ENCODE measurements at regions not wholly inside any gene's neighbourhood (a gene's known extent, or its start where the extent isn't known, plus 50 kb on each side); places are given as distances from the start of the nearest gene placed in this dataset.

GRCh38 chr6:49269190-49269589, 193.9 kb downstream of the MMUT start:
- no peak overlapping the region for H3K4me3 Mint-ChIP-seq
- 88% methylated on average over 1 of the region's 2 CpGs for WGBS (ENCODE audit: insufficient coverage)
- peaks cover 7% of the 10 kb centered on the region for H3K9me3 ChIP-seq (ENCODE audit: control insufficient read depth, insufficient read depth, low read length)
- TF ChIP-seq CTCF (IDR thresholded peaks at IDR 0.05), result no peak
- DNase-seq (no peak), ATAC-seq (no peak)
- no peaks in the 10 kb centered on the region for H3K4me1 Mint-ChIP-seq
- no peaks in the 10 kb centered on the region for H3K27me3 ChIP-seq (ENCODE audit: control insufficient read depth, insufficient read depth, low read length)
- intact Hi-C loops (cut with micrococcal nuclease), result no loop called here
- H3K27ac ChIP-seq (ENCODE audit: low read length), result no peak overlapping the region
- H3K27me3 Mint-ChIP-seq (ENCODE audit: low read depth in 2 of 2), result no peaks in the 10 kb centered on the region
- no peaks in the 10 kb centered on the region for H3K4me1 ChIP-seq (ENCODE audit: control insufficient read depth, insufficient read depth, low read length)
- H3K36me3 Mint-ChIP-seq, result no peaks in the 10 kb centered on the region
- no peak overlapping the region for H3K27ac Mint-ChIP-seq
- H3K9me3 Mint-ChIP-seq, result peaks cover 3 to 18% of the 10 kb centered on the region in 2 donors
- H3K36me3 ChIP-seq (ENCODE audit: control insufficient read depth, insufficient read depth, low read length), result no peaks in the 10 kb centered on the region
- no peak overlapping the region for H3K4me3 ChIP-seq (ENCODE audit: low read length)

GRCh38 chr6:49264909-49265308, 198.1 kb downstream of the MMUT start:
- no peak overlapping the region for H3K27ac Mint-ChIP-seq
- no peak overlapping the region for H3K4me3 ChIP-seq (ENCODE audit: low read length)
- peaks cover under 1 to 11% of the 10 kb centered on the region in 2 donors for H3K9me3 Mint-ChIP-seq
- DNase-seq, result no peak
- H3K4me1 Mint-ChIP-seq, result no peaks in the 10 kb centered on the region
- no peaks in the 10 kb centered on the region for H3K36me3 Mint-ChIP-seq
- intact Hi-C loops (cut with micrococcal nuclease), result no loop called here
- no peak for TF ChIP-seq CTCF (IDR thresholded peaks at IDR 0.05)
- no peak for ATAC-seq
- H3K4me1 ChIP-seq (ENCODE audit: control insufficient read depth, insufficient read depth, low read length), result no peaks in the 10 kb centered on the region
- no peak overlapping the region for H3K4me3 Mint-ChIP-seq
- H3K27me3 Mint-ChIP-seq (ENCODE audit: low read depth in 2 of 2), result no peaks in the 10 kb centered on the region
- no peak overlapping the region for H3K27ac ChIP-seq (ENCODE audit: low read length)
- H3K36me3 ChIP-seq (ENCODE audit: control insufficient read depth, insufficient read depth, low read length), result no peaks in the 10 kb centered on the region
- 90% methylated on average over 8 of the region's 8 CpGs for WGBS (ENCODE audit: insufficient coverage)
- peaks cover 7% of the 10 kb centered on the region for H3K9me3 ChIP-seq (ENCODE audit: control insufficient read depth, insufficient read depth, low read length)
- no peaks in the 10 kb centered on the region for H3K27me3 ChIP-seq (ENCODE audit: control insufficient read depth, insufficient read depth, low read length)

GRCh38 chr6:49264496-49264895, 198.6 kb downstream of the MMUT start:
- Mint-ChIP-seq H3K36me3 (no peaks in the 10 kb centered on the region), H3K4me1 (no peaks in the 10 kb centered on the region), H3K9me3 (peaks cover 2 to 11% of the 10 kb centered on the region in 2 donors), H3K4me3 (no peak overlapping the region), H3K27ac (no peak overlapping the region), H3K27me3 (ENCODE audit: low read depth in 2 of 2) (no peaks in the 10 kb centered on the region)
- TF ChIP-seq CTCF (IDR thresholded peaks at IDR 0.05), result no peak
- Histone ChIP-seq H3K27ac (ENCODE audit: low read length) (no peak overlapping the region), H3K4me1 (ENCODE audit: control insufficient read depth, insufficient read depth, low read length) (no peaks in the 10 kb centered on the region), H3K9me3 (ENCODE audit: control insufficient read depth, insufficient read depth, low read length) (peaks cover 7% of the 10 kb centered on the region), H3K27me3 (ENCODE audit: control insufficient read depth, insufficient read depth, low read length) (no peaks in the 10 kb centered on the region), H3K36me3 (ENCODE audit: control insufficient read depth, insufficient read depth, low read length) (no peaks in the 10 kb centered on the region), H3K4me3 (ENCODE audit: low read length) (no peak overlapping the region)
- 75% methylated on average over 6 of the region's 7 CpGs for WGBS (ENCODE audit: insufficient coverage)
- ATAC-seq, result no peak
- intact Hi-C loops (cut with micrococcal nuclease), result no loop called here
- no peak for DNase-seq

- no peak for TF ChIP-seq CTCF (IDR thresholded peaks at IDR 0.05)
- no peaks in the 10 kb centered on the region for H3K27me3 Mint-ChIP-seq (ENCODE audit: low read depth in 2 of 2)
- no peaks in the 10 kb centered on the region for H3K4me1 Mint-ChIP-seq
- intact Hi-C loops (cut with micrococcal nuclease), result no loop called here
- Histone ChIP-seq H3K27ac (ENCODE audit: low read length) (no peak overlapping the region), H3K9me3 (ENCODE audit: control insufficient read depth, insufficient read depth, low read length) (no peaks in the 10 kb centered on the region), H3K36me3 (ENCODE audit: control insufficient read depth, insufficient read depth, low read length) (no peaks in the 10 kb centered on the region), H3K4me3 (ENCODE audit: low read length) (no peak overlapping the region), H3K4me1 (ENCODE audit: control insufficient read depth, insufficient read depth, low read length) (no peaks in the 10 kb centered on the region), H3K27me3 (ENCODE audit: control insufficient read depth, insufficient read depth, low read length) (no peaks in the 10 kb centered on the region)
- H3K36me3 Mint-ChIP-seq, result no peaks in the 10 kb centered on the region
- no peak for DNase-seq
- no peak overlapping the region for H3K27ac Mint-ChIP-seq
- 47% methylated on average over 3 of the region's 3 CpGs for WGBS (ENCODE audit: insufficient coverage)
- no peak for ATAC-seq
- H3K9me3 Mint-ChIP-seq, result peaks cover 10 to 20% of the 10 kb centered on the region in 2 donors
- H3K4me3 Mint-ChIP-seq, result no peak overlapping the region
Observed at GRCh38 chr6:49257549-49257948, 205.5 kb downstream of the MMUT start.

Measured in natural killer cell (primary cell).